GM23338 (cell line): ENCODE measurements at regions not wholly inside any gene's neighbourhood (a gene's known extent, or its start where the extent isn't known, plus 50 kb on each side); places are given as distances from the start of the nearest gene placed in this dataset.

Experiments used
- ATAC-seq: fragments of 200-7000 bp; cut with Tn5 transposase; 3 replicates; pipeline ENCODE4 v1.9.1; 2020
- DNase-seq: peaks from one replicate; pipeline ENCODE4 v3.0.0-alpha.2; 2015; ENCODE audit warnings: low spot score
- H2AFZ ChIP-seq: fragments of 200-600 bp; sonication (generic); 2 replicates; pipeline ENCODE4 v1.8.0; 2016; ENCODE audit warnings: antibody characterized with exemption, mild to moderate bottlenecking, moderate library complexity
- H3F3A ChIP-seq: fragments of 200-600 bp; sonication (generic); replicated peaks from 2 replicates; pipeline ENCODE4 v1.8.0; 2017; ENCODE audit warnings: antibody characterized with exemption, mixed run types, low read depth
- H3K27ac ChIP-seq: fragments of 200-600 bp; sonication (generic); 2 replicates; pipeline ENCODE4 v1.6.1; 2016; ENCODE audit warnings: low read depth
- H3K27me3 ChIP-seq: fragments of 200-600 bp; sonication (generic); 2 replicates; pipeline ENCODE4 v1.8.0; 2016; ENCODE audit warnings: mild to moderate bottlenecking, mixed run types, moderate library complexity; ENCODE audit not compliant: insufficient read depth
- H3K36me3 ChIP-seq: fragments of 200-600 bp; sonication (generic); 2 replicates; pipeline ENCODE4 v1.8.0; 2016; ENCODE audit warnings: mild to moderate bottlenecking; ENCODE audit not compliant: insufficient read depth
- H3K4me1 ChIP-seq: fragments of 200-600 bp; sonication (generic); 2 replicates; pipeline ENCODE4 v1.8.0; 2016; ENCODE audit warnings: mild to moderate bottlenecking, moderate library complexity; ENCODE audit not compliant: insufficient read depth
- H3K4me2 ChIP-seq: fragments of 200-600 bp; sonication (generic); 2 replicates; pipeline ENCODE4 v1.7.1; 2017; ENCODE audit warnings: mixed run types
- H3K4me3 ChIP-seq: fragments of 200-600 bp; sonication (generic); 2 replicates; pipeline ENCODE4 v1.6.1; 2016; ENCODE audit warnings: mixed run types
- H3K79me2 ChIP-seq: fragments of 200-600 bp; sonication (generic); replicated peaks from 2 replicates; pipeline ENCODE4 v1.8.0; 2017; ENCODE audit warnings: mild to moderate bottlenecking; ENCODE audit not compliant: insufficient read depth
- H3K9me2 ChIP-seq: fragments of 200-600 bp; sonication (generic); 2 replicates; pipeline ENCODE4 v1.8.0; 2017; ENCODE audit not compliant: insufficient read depth
- H4K20me1 ChIP-seq: fragments of 200-600 bp; sonication (generic); replicated peaks from 2 replicates; pipeline ENCODE4 v1.8.0; 2017; ENCODE audit warnings: mild to moderate bottlenecking; ENCODE audit not compliant: insufficient read depth
- H3K27ac Mint-ChIP-seq: 2 replicates; pipeline ENCODE4 v1.8.0; 2020; ENCODE audit warnings: inconsistent platforms, mild to moderate bottlenecking, moderate library complexity, mixed read lengths
- H3K27me3 Mint-ChIP-seq: 3 replicates; pipeline ENCODE4 v1.8.0; 2022; ENCODE audit warnings: low read depth, mild to moderate bottlenecking, moderate library complexity, mixed read lengths, inconsistent platforms; ENCODE audit not compliant: insufficient read depth, poor library complexity
- H3K36me3 Mint-ChIP-seq: 3 replicates; pipeline ENCODE4 v1.8.0; 2021; ENCODE audit warnings: low read depth, mild to moderate bottlenecking, inconsistent platforms, moderate library complexity, mixed read lengths
- H3K4me1 Mint-ChIP-seq: 3 replicates; pipeline ENCODE4 v1.8.0; 2020; ENCODE audit warnings: mild to moderate bottlenecking, inconsistent platforms, mixed read lengths
- H3K4me3 Mint-ChIP-seq: 3 replicates; pipeline ENCODE4 v1.8.0; 2021; ENCODE audit warnings: moderate library complexity, mild to moderate bottlenecking, inconsistent platforms, mixed read lengths
- H3K9me3 Mint-ChIP-seq: 3 replicates; pipeline ENCODE4 v1.8.0; 2020; ENCODE audit warnings: moderate library complexity, mild to moderate bottlenecking, inconsistent platforms, mixed read lengths
- CREB1 ChIP-seq: fragments of 250-450 bp; sonication (Bioruptor Pico); IDR thresholded peaks from 2 replicates; pipeline ENCODE4 v1.5.0; 2020; ENCODE audit warnings: low read depth, mild to moderate bottlenecking, moderate library complexity
- EZH2 ChIP-seq: fragments of 200-600 bp; sonication (generic); IDR thresholded peaks from one replicate; pipeline ENCODE4 v1.8.0; 2017; ENCODE audit warnings: antibody characterized with exemption, mild to moderate bottlenecking, low read depth; ENCODE audit not compliant: unreplicated experiment
- JUNB ChIP-seq: IDR thresholded peaks from one replicate; pipeline ENCODE4 v1.6.1; 2016; ENCODE audit warnings: antibody characterized with exemption; ENCODE audit not compliant: unreplicated experiment
- NANOG ChIP-seq: IDR thresholded peaks from 2 replicates; pipeline ENCODE4 v1.6.1; 2016; ENCODE audit warnings: antibody characterized with exemption, borderline replicate concordance
- ZNF114 ChIP-seq: fragments of 250-450 bp; sonication (Bioruptor Pico); IDR thresholded peaks from 2 replicates; pipeline ENCODE4 v1.5.0; 2020; ENCODE audit warnings: mild to moderate bottlenecking, moderate library complexity
- ZNF331 ChIP-seq: fragments of 250-450 bp; sonication (Bioruptor Pico); IDR thresholded peaks from 2 replicates; pipeline ENCODE4 v1.5.0; 2020; ENCODE audit warnings: low read depth, mild to moderate bottlenecking, moderate library complexity
- TF ChIP-seq, protein P1 (sequence below): fragments of 250-450 bp; sonication (Bioruptor Pico); IDR thresholded peaks from 2 replicates; pipeline ENCODE4 v1.5.0; 2020; ENCODE audit warnings: mild to moderate bottlenecking, moderate library complexity

DNA sequence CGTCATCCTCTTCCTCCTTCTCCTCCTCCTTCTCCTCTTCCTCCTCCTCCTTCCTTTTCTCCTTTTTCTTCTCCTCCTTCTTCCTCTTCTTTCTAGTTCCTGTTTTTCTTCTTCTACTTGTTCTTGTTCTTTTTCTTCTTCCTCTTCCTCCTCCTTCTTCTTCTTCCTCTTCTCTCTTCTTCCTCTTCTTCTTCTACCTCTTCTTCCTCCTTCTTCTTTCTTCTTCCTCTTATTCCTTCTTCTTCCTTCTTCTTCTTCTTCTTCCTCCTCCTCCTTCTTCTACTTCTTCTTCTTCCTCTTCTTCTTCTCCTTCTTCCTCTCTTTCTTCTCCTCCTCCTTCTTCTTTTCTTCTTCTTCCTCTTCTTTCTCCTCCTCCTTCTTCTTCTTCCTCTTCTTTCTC is 310.2 kb upstream of the LMCD1 start:
- no peak overlapping the region for H3K4me3 Mint-ChIP-seq
- Histone ChIP-seq H4K20me1 (no peaks in the 10 kb centered on the region), H3K36me3 (no peaks in the 10 kb centered on the region), H3K4me3 (no peak overlapping the region), H3K27ac (no peak overlapping the region), H3K4me1 (no peaks in the 10 kb centered on the region), H3K79me2 (no peaks in the 10 kb centered on the region), H3K27me3 (no peaks in the 10 kb centered on the region), H3F3A (no peaks in the 10 kb centered on the region), H3K9me2 (no peaks in the 10 kb centered on the region), H3K4me2 (no peak overlapping the region), H2AFZ (no peak overlapping the region)
- H3K4me1 Mint-ChIP-seq, result peaks cover 1% of the 10 kb centered on the region; the same call in 2 of the 3 replicates
- TF ChIP-seq EZH2 (no peak), ZNF331 (CRISPR knock-in tag) (no peak), NANOG (no peak), ZNF114 (CRISPR knock-in tag) (no peak), JUNB (no peak)
- TF ChIP-seq, protein P1, sequence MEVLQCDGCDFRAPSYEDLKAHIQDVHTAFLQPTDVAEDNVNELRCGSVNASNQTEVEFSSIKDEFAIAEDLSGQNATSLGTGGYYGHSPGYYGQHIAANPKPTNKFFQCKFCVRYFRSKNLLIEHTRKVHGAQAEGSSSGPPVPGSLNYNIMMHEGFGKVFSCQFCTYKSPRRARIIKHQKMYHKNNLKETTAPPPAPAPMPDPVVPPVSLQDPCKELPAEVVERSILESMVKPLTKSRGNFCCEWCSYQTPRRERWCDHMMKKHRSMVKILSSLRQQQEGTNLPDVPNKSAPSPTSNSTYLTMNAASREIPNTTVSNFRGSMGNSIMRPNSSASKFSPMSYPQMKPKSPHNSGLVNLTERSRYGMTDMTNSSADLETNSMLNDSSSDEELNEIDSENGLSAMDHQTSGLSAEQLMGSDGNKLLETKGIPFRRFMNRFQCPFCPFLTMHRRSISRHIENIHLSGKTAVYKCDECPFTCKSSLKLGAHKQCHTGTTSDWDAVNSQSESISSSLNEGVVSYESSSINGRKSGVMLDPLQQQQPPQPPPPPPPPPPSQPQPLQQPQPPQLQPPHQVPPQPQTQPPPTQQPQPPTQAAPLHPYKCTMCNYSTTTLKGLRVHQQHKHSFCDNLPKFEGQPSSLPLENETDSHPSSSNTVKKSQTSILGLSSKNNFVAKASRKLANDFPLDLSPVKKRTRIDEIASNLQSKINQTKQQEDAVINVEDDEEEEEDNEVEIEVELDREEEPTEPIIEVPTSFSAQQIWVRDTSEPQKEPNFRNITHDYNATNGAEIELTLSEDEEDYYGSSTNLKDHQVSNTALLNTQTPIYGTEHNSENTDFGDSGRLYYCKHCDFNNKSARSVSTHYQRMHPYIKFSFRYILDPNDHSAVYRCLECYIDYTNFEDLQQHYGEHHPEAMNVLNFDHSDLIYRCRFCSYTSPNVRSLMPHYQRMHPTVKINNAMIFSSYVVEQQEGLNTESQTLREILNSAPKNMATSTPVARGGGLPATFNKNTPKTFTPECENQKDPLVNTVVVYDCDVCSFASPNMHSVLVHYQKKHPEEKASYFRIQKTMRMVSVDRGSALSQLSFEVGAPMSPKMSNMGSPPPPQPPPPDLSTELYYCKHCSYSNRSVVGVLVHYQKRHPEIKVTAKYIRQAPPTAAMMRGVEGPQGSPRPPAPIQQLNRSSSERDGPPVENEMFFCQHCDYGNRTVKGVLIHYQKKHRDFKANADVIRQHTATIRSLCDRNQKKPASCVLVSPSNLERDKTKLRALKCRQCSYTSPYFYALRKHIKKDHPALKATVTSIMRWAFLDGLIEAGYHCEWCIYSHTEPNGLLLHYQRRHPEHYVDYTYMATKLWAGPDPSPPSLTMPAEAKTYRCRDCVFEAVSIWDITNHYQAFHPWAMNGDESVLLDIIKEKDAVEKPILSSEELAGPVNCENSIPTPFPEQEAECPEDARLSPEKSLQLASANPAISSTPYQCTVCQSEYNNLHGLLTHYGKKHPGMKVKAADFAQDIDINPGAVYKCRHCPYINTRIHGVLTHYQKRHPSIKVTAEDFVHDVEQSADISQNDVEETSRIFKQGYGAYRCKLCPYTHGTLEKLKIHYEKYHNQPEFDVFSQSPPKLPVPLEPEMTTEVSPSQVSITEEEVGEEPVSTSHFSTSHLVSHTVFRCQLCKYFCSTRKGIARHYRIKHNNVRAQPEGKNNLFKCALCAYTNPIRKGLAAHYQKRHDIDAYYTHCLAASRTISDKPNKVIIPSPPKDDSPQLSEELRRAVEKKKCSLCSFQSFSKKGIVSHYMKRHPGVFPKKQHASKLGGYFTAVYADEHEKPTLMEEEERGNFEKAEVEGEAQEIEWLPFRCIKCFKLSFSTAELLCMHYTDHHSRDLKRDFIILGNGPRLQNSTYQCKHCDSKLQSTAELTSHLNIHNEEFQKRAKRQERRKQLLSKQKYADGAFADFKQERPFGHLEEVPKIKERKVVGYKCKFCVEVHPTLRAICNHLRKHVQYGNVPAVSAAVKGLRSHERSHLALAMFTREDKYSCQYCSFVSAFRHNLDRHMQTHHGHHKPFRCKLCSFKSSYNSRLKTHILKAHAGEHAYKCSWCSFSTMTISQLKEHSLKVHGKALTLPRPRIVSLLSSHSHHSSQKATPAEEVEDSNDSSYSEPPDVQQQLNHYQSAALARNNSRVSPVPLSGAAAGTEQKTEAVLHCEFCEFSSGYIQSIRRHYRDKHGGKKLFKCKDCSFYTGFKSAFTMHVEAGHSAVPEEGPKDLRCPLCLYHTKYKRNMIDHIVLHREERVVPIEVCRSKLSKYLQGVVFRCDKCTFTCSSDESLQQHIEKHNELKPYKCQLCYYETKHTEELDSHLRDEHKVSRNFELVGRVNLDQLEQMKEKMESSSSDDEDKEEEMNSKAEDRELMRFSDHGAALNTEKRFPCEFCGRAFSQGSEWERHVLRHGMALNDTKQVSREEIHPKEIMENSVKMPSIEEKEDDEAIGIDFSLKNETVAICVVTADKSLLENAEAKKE (CRISPR knock-in tag), result no peak
- ATAC-seq, result no peak
- DNase-seq, result no peak
- peaks cover 6% of the 10 kb centered on the region for H3K27me3 Mint-ChIP-seq
- H3K9me3 Mint-ChIP-seq, result peaks cover 10% of the 10 kb centered on the region; the same call in 2 of the 3 replicates
- peaks cover 10% of the 10 kb centered on the region for H3K36me3 Mint-ChIP-seq
- no peak overlapping the region for H3K27ac Mint-ChIP-seq

DNA sequence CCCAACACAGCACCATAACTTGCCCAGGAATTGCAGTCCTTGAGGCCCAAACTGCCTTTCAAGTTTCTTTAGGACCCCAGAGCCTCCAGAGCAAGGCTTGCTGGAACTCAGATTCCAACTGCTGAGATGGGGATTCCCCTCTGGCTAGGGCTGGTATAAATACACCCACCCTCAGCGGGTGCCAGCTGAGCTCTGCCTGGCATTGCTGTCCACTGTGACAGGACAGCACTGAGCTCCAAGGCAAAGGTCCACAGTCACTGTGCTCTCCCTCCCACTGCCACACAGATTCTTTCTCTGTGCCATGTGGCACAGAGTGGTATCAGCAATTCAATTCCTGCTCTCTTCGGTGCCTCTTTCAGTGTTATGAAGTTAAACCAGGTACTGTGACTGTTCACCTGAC is 304.2 kb upstream of the LMCD1 start:
- Mint-ChIP-seq H3K27ac (no peak overlapping the region), H3K4me1 (no peaks in the 10 kb centered on the region), H3K9me3 (no peaks in the 10 kb centered on the region), H3K4me3 (no peak overlapping the region), H3K27me3 (peaks cover 4% of the 10 kb centered on the region), H3K36me3 (peaks cover under 1% of the 10 kb centered on the region; the same call in 1 of the 3 replicates)
- no peak for ATAC-seq
- Histone ChIP-seq H3K27me3 (no peaks in the 10 kb centered on the region), H3K79me2 (no peaks in the 10 kb centered on the region), H3K27ac (no peak overlapping the region), H3K36me3 (no peaks in the 10 kb centered on the region), H3K9me2 (peaks cover 9% of the 10 kb centered on the region; the same call in 1 of the 2 replicates), H3F3A (no peaks in the 10 kb centered on the region), H3K4me1 (no peaks in the 10 kb centered on the region), H2AFZ (no peak overlapping the region), H3K4me2 (no peak overlapping the region), H4K20me1 (no peaks in the 10 kb centered on the region), H3K4me3 (no peak overlapping the region)
- no peak for DNase-seq
- TF ChIP-seq, protein P1 (CRISPR knock-in tag), result no peak
- no peak for TF ChIP-seq EZH2
- no peak for TF ChIP-seq NANOG
- no peak for TF ChIP-seq CREB1 (CRISPR knock-in tag)
